ENCODE measurements at regions not wholly inside any gene's neighbourhood (a gene's known extent, or its start where the extent isn't known, plus 50 kb on each side); places are given as distances from the start of the nearest gene placed in this dataset.
"Not testable (repeated sequence)": the region's sequence is repeated elsewhere in the genome, so short reads cannot be mapped to it uniquely, and the experiment has no call there.

GRCh38 chr9:31572190-31572589 lies 812.3 kb upstream of the ACO1 start:
- not testable (repeated sequence) for DNase-seq (ENCODE audit: low read depth in 3 of 3)

GRCh38 chr9:31573561-31573960 lies 810.9 kb upstream of the ACO1 start:
- no peak for DNase-seq (ENCODE audit: low read depth in 3 of 3)

- no peak for DNase-seq (ENCODE audit: low read depth in 3 of 3)
Observed at GRCh38 chr9:31574006-31574765, 810.3 kb upstream of the ACO1 start.

- no peak for DNase-seq (ENCODE audit: low read depth in 3 of 3)
Observed at GRCh38 chr9:31582071-31582470, 802.4 kb upstream of the ACO1 start.

GRCh38 chr9:31582561-31582960 lies 801.9 kb upstream of the ACO1 start:
- DNase-seq (ENCODE audit: low read depth in 3 of 3), result no peak

GRCh38 chr9:31585158-31585557 lies 799.3 kb upstream of the ACO1 start:
- DNase-seq (ENCODE audit: low read depth in 3 of 3), result no peak

- no peak for DNase-seq (ENCODE audit: low read depth in 3 of 3)
Observed at GRCh38 chr9:31587146-31587545, 797.3 kb upstream of the ACO1 start.

- DNase-seq (ENCODE audit: low read depth in 3 of 3), result no peak
Observed at GRCh38 chr9:31588006-31588405, 796.4 kb upstream of the ACO1 start.

- DNase-seq (ENCODE audit: low read depth in 3 of 3), result no peak
Observed at GRCh38 chr9:31588756-31589155, 795.7 kb upstream of the ACO1 start.

- no peak for DNase-seq (ENCODE audit: low read depth in 3 of 3)
Observed at GRCh38 chr9:31590091-31590490, 794.4 kb upstream of the ACO1 start.

GRCh38 chr9:31597086-31597485 lies 787.4 kb upstream of the ACO1 start:
- not testable (repeated sequence) for DNase-seq (ENCODE audit: low read depth in 3 of 3)

- DNase-seq (ENCODE audit: low read depth in 3 of 3), result no peak
Observed at GRCh38 chr9:31597977-31598376, 786.5 kb upstream of the ACO1 start.

- no peak for DNase-seq (ENCODE audit: low read depth in 3 of 3)
Observed at GRCh38 chr9:31601666-31602065, 782.8 kb upstream of the ACO1 start.

- DNase-seq (ENCODE audit: low read depth in 3 of 3), result no peak
Observed at GRCh38 chr9:31604531-31604930, 779.9 kb upstream of the ACO1 start.

GRCh38 chr9:31605164-31605563 lies 779.3 kb upstream of the ACO1 start:
- DNase-seq (ENCODE audit: low read depth in 3 of 3), result no peak

GRCh38 chr9:31606678-31607077 lies 777.8 kb upstream of the ACO1 start:
- DNase-seq (ENCODE audit: low read depth in 3 of 3), result no peak

GRCh38 chr9:31608416-31608815 lies 776.0 kb upstream of the ACO1 start:
- no peak for DNase-seq (ENCODE audit: low read depth in 3 of 3)

- no peak for DNase-seq (ENCODE audit: low read depth in 3 of 3)
Observed at GRCh38 chr9:31608881-31609280, 775.6 kb upstream of the ACO1 start.

- no peak for DNase-seq (ENCODE audit: low read depth in 3 of 3)
Observed at GRCh38 chr9:31612336-31613030, 772.0 kb upstream of the ACO1 start.

- no peak for DNase-seq (ENCODE audit: low read depth in 3 of 3)
Observed at GRCh38 chr9:31615966-31616365, 768.5 kb upstream of the ACO1 start.

- no peak for DNase-seq (ENCODE audit: low read depth in 3 of 3)
Observed at GRCh38 chr9:31623511-31623910, 760.9 kb upstream of the ACO1 start.

GRCh38 chr9:31629292-31629691 lies 755.2 kb upstream of the ACO1 start:
- no peak for DNase-seq (ENCODE audit: low read depth in 3 of 3)

GRCh38 chr9:31637265-31637664 lies 747.2 kb upstream of the ACO1 start:
- no peak for DNase-seq (ENCODE audit: low read depth in 3 of 3)

All from stimulated activated CD4-positive, alpha-beta T cell treated with anti-CD3 and anti-CD28 coated beads, TNF-alpha, amount 100 ng/mL, for 24 hours (primary cell).